ENCODE measurements at regions not wholly inside any gene's neighbourhood (a gene's known extent, or its start where the extent isn't known, plus 50 kb on each side); places are given as distances from the start of the nearest gene placed in this dataset.
A peak's percentile ranks its signal among the peaks of the same experiment; 100 is the strongest.

- no peak for DNase-seq
Measured at GRCh38 chr2:195495351-195495750, 161.7 kb upstream of the SLC39A10 start.

DNA sequence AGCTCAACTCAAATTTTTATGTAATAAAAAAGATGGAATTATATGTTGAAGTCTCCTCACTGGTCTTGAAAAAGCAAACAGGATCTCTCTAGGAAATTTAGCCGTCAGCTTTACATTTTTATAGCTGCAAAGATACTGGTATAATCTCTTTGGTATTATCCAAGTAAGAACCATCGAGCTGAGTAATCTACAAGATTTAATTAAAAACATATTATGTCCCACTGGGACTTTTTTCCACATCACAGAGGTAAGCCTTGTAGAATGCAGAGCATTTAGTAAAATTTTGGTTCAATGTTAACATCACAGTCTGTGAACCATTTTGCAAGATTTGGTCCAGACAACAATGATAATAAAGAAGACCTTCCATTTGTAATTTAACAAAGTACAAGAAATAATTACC lies 162.6 kb upstream of the SLC39A10 start:
- DNase-seq, result no peak

- DNase-seq, result no peak
Measured at GRCh38 chr2:195493416-195493815, 163.6 kb upstream of the SLC39A10 start.

GRCh38 chr2:195490319-195490718 lies 166.7 kb upstream of the SLC39A10 start:
- peak; percentile 84 to 86 for DNase-seq

- DNase-seq, result no peak
Measured at GRCh38 chr2:195489101-195489500, 167.9 kb upstream of the SLC39A10 start.

DNA sequence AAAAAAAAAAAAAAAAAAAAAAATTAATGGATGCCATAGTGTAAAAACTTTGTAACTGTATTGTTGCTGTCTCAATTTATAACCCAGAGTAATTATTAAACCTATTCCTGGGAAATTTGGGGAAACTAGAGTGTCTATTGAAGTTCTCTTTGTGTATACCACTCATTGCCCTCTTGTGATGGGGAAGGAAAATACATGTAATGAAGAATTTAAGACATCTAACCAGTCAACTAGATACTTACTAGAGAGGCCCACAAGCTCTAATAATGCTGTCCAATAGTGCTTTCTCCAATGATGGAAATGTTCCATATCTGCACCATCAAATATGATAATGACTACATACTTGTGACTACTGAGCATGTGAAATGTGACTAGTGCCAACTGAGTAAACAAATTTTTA lies 168.5 kb upstream of the SLC39A10 start:
- peak; percentile 84 to 90 for DNase-seq

- DNase-seq, result peak; percentile 99
Measured at GRCh38 chr2:195486987-195487644, 169.9 kb upstream of the SLC39A10 start.

DNA sequence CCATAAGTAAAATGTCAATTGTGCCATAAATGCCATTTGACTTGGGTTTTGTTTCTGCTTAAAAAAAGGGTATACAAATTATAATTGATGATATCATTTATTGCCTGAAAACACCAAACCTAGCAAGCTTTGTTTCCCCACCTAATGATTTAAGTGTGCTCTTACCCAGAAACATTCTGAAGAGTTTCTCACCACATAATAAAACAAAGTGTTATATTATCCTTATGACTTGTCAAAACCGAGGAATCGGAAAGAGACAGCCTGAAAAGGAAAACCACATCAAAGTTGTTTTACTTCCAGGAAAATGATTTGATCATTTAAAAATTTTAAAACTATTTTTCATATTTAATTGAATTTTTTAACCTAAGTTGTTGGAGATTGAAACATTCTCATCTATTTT lies 170.5 kb upstream of the SLC39A10 start:
- DNase-seq, result peak; percentile 54 to 66

- DNase-seq, result no peak
Measured at GRCh38 chr2:195482010-195482409, 175.0 kb upstream of the SLC39A10 start.

DNA sequence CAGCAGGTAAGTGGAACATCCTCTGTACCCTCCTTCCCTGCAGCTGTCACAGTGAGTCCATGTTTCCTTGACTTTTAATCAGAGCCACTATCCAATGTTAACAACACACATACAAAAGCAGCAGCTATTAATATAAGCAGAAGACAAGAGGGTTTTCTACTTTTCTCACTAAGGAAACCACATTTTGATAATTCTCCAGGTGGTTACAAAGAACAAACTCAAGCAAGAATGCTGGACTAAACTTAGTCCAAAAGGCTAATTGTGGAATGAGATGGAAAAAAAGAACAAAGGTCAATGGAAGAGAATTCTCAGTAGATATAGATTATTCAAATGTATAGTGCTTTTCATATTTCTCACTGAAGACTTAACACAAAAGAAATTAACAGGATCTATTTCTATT lies 176.9 kb upstream of the SLC39A10 start:
- no peak for DNase-seq

DNA sequence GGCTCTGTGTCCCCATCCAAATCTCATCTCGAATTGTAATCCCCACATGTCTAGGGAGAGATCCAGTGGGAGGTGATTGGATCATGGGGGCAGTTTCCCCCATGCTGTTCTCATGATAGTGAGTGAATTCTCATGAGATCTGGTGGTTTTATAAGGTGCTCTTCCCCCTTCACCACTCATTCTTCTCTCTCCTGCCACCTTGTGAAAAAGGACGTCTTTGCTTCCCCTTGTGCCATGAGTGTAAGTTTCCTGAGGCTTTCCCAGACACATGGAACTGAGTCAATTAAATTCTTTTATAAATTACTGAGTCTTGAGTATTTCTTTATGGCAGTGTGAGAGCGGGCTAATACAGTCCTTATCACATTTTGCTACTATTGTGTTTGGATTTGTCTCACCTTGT lies 177.6 kb upstream of the SLC39A10 start:
- DNase-seq, result peak; percentile 21 to 40

DNA sequence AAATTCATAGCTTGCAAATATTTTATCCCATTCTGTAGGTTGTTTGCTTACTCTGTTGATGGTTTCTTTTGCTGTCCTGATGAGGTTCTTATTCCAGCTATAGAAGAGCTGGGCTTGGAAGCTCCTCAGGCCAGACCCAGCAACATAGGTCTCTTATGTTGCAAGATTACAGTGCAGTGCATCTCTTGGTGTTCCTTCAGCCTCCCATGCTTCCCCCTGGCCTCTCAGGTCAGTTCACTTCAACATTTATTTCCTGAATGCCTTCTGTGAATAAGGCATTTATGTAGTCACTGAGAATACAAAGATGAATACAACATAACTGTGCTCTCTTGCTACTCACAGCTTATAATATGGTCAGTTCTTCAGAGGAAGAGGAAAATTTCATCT lies 179.0 kb upstream of the SLC39A10 start:
- no peak for DNase-seq

DNA sequence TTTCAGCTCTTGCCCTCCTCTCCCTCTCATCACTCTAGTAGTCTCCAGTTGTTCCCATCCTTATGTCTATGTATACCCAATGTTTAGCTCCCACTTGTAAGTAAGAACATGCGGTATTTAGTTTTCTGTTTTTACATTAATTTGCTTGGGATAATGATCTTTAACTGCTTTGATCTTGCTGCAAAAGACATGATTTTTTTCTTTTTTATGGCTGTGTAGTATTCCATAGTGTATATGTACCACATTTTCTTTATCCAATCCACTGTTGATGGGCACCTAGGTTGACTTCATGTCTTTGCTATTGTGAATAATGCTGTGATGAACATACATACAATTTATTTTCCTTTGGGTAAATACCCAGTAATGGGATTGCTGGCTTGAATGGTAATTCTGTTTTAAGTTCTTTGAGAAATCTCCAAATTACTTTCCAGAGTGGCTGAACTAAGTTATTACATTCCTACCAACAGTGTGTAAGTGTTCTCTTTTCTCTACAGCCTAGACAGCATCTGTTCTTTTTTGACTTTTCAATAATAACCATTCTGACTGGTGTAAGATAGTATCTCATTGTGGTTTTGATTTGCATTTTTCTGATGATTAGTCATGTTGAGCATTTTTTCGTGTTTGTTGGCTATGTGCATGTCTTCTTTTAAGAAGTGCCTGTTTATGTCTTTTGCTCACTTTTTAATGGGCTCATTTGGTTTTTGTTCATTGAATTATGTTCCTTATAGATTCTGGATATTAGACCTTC lies 179.6 kb upstream of the SLC39A10 start:
- no peak for DNase-seq

DNA sequence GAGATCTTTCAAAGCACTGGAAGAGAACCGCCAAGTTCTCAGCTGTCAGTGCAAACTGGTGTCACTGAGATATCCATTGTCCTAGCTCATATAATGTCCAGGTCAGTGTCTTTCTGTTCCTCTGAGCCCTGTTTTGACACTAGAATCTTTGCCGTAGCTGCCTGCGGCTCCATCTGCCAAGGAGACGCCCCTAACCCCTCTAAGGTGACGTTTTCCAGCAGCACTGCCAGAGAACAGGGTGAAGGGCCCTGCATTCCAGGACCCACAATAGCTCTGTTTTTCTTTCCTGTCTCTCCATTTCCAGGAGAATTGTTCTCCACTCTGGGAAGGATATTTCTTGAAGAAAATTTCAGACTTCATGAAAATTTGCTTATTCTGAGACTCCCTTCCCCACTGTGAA lies 181.7 kb upstream of the SLC39A10 start:
- no peak for DNase-seq

DNA sequence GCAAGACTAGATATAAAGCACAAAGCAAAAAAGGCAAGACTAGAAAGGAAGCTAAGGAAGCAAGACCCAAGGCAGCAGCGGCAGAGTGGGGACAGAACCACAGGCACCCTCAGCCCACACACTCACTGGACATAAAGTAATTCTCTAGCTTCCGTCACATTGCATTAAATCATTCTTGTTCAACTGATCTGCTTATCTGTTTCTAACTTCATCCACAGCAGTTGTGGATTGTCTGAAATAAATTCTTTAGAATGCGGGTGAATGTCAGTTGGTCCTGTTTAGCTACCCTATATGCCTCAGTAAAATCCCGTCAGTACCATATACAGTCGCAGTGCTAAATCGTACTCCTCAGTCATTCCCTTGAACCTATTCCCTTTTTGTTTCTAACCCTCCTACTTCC lies 183.2 kb upstream of the SLC39A10 start:
- peak in 1 of 2 experiments; percentile 28 for DNase-seq

GRCh38 chr2:195472501-195473234 lies 184.4 kb upstream of the SLC39A10 start:
- DNase-seq, result peak; percentile 38 to 52

GRCh38 chr2:195471807-195472206 lies 185.2 kb upstream of the SLC39A10 start:
- DNase-seq, result no peak

DNA sequence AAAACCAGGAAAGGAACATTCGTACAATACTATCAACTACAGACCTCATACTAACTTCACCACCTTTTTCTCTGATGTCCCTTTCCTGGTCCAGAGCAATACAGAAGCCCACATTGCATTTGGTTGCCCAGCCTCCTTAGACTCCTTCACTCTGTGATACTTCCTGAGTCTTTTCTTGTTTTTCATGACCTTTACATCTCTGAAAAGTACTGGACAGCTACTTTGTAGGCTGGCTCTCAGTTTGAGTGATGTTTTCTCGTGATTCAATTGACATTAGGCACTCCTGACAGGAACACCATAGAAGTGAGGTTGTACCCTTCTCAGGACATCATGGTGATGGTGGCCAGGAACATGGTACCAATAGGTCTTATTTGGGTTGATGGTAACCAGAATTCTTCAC lies 185.9 kb upstream of the SLC39A10 start:
- peak in 1 of 2 experiments; percentile 67 for DNase-seq

- DNase-seq, result peak; percentile 61 to 62
Measured at GRCh38 chr2:195470622-195471021, 186.4 kb upstream of the SLC39A10 start.

DNA sequence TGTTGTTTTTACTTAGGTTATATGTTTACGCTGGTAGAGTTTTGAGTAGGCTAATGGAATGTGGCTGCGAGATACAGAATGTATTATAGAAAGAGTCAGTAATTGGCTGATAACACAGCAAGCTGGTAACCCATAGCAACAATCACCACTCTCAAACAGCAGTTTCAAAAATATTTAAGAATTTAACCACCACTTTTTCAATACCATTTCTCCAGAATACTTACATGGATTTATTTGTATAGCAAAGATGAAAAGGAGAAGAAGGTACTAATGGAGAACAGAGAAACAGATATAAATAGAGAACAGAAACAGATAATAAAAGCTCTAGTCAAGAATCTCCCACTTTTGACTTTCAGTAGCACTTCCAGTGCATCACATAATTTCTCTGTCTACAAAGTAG lies 188.3 kb upstream of the SLC39A10 start:
- DNase-seq, result no peak

- no peak for DNase-seq
Measured at GRCh38 chr2:195466427-195466826, 190.6 kb upstream of the SLC39A10 start.

- no peak for DNase-seq
Measured at GRCh38 chr2:195461010-195461409, 196.0 kb upstream of the SLC39A10 start.

GRCh38 chr2:195458936-195459335 lies 198.1 kb upstream of the SLC39A10 start:
- no peak for DNase-seq

DNA sequence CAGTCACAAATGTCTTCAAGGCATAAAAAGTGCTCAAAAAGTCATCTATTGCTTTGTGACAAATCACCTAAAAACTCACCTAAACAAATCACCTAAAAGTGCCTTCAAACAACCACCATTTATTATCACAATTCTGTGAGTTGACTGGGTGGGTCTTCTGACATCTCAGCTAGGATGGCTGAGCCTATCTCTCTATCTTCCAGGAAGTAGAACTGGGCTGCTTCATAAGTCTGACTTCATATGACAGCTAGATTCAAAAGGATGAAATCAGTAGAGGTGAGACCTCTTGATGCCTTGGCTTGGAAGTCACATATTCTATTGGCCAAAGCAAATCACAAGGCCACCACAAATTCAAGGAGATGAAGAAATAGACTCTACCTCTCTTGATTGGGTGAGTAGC lies 199.2 kb upstream of the SLC39A10 start:
- DNase-seq, result no peak

Measured in Kasumi-1 (cell line).